A549 (cell line): ENCODE measurements at regions not wholly inside any gene's neighbourhood (a gene's known extent, or its start where the extent isn't known, plus 50 kb on each side); places are given as distances from the start of the nearest gene placed in this dataset.

Experiments used
- ATAC-seq, 2 experiments: fragments of 200-7000 bp in 1 of 2; fragments of >200 bp in 1 of 2; cut with Nextera tagmentation in 1 of 2; cut with Tn5 transposase in 1 of 2; 3 replicates each; pipeline versions ENCODE4 v1.8.0 to v1.9.1; 2018 to 2020; ENCODE audit warnings: mild to moderate bottlenecking in 1 of 2, moderate library complexity in 1 of 2
- CTCF ChIA-PET: fragments of 300-600 bp; sonication (Branson Sonifier 250); formaldehyde crosslinking; extraction: SDS; loops from one replicate; lab custom pipeline; 2021; ENCODE audit warnings: antibody characterized with exemption, inconsistent platforms; lab: Yijun Ruan, JAX
- POLR2A ChIA-PET: fragments of 350-600 bp; formaldehyde crosslinking; extraction: SDS; loops from one replicate; lab custom pipeline; 2021; ENCODE audit warnings: antibody characterized with exemption, inconsistent platforms; lab: Yijun Ruan, JAX
- DNase-seq, 2 experiments: peaks; one replicate each; pipeline versions ENCODE4 v3.0.0 to v3.0.0-alpha.2; 2011 to 2016; ENCODE audit warnings: low read depth in 1 of 2, low spot score in 1 of 2
- FAIRE-seq: peaks from 2 replicates; lab custom pipeline; 2011; peaks lifted over from hg19 to GRCh38; lab: Jason Lieb, UNC
- H3K27ac ChIP-seq, 2 experiments: fragments of >200 bp; sonication (Bioruptor Twin); formaldehyde crosslinking; 3 replicates each; pipeline ENCODE4 v1.5.1; 2016 to 2017
- H3K4me1 ChIP-seq: fragments of >200 bp; sonication (Bioruptor Twin); formaldehyde crosslinking; 3 replicates; pipeline ENCODE4 v1.6.1; 2016
- H3K4me2 ChIP-seq: fragments of >200 bp; sonication (Bioruptor Twin); formaldehyde crosslinking; 3 replicates; pipeline ENCODE4 v1.6.1; 2016
- H3K4me3 ChIP-seq: fragments of >200 bp; sonication (Bioruptor Twin); formaldehyde crosslinking; 3 replicates; pipeline ENCODE4 v1.5.1; 2016
- H3K9me3 ChIP-seq: fragments of >200 bp; sonication (Bioruptor Twin); formaldehyde crosslinking; 3 replicates; pipeline ENCODE4 v1.6.1; 2016
- BHLHE40 ChIP-seq: IDR thresholded peaks from 2 replicates; pipeline ENCODE4 v1.6.1; 2012; ENCODE audit warnings: low read depth, low read length, inconsistent platforms
- CBX2 ChIP-seq: fragments of 200-600 bp; sonication (generic); IDR thresholded peaks from 2 replicates; pipeline ENCODE4 v1.6.1; 2016; ENCODE audit warnings: low read depth, mild to moderate bottlenecking, borderline replicate concordance
- CBX8 ChIP-seq: fragments of 200-600 bp; sonication (generic); IDR thresholded peaks from 2 replicates; pipeline ENCODE4 v1.6.1; 2016
- CHD2 ChIP-seq: fragments of 150-350 bp; IDR thresholded peaks from 2 replicates; pipeline ENCODE4 v1.6.1; 2014; ENCODE audit warnings: low read length; ENCODE audit not compliant: partially characterized antibody
- EP300 ChIP-seq, 2 experiments: fragments of >200 bp; sonication (Bioruptor Twin); formaldehyde crosslinking; IDR thresholded peaks; 2 replicates in 1 of 2; 3 replicates in 1 of 2; pipeline ENCODE4 v1.6.1; 2016 to 2017
- ESRRA ChIP-seq: fragments of 150-350 bp; IDR thresholded peaks from 2 replicates; pipeline ENCODE4 v1.6.1; 2014; ENCODE audit warnings: mild to moderate bottlenecking, low read length, borderline replicate concordance
- FOSL2 ChIP-seq, 2 experiments: fragments of 450-650 bp in 1 of 2; fragments of >200 bp in 1 of 2; sonication (Bioruptor Twin) in 1 of 2; formaldehyde crosslinking; IDR thresholded peaks; 2 replicates each; pipeline versions ENCODE4 v1.5.0 to v1.6.1; 2016 to 2020; ENCODE audit warnings: mild to moderate bottlenecking in 1 of 2, moderate library complexity in 1 of 2
- GATA3 ChIP-seq: IDR thresholded peaks from 2 replicates; pipeline ENCODE4 v1.6.1; 2012; ENCODE audit warnings: borderline replicate concordance
- HDAC2 ChIP-seq: fragments of 200-600 bp; sonication (generic); IDR thresholded peaks from 2 replicates; pipeline ENCODE4 v1.6.1; 2016
- HES2 ChIP-seq: fragments of >200 bp; sonication (Bioruptor Twin); formaldehyde crosslinking; IDR thresholded peaks from 2 replicates; pipeline ENCODE4 v1.6.1; 2016
- HOXB5 ChIP-seq: fragments of 250-450 bp; sonication (Bioruptor Pico); IDR thresholded peaks from 2 replicates; pipeline ENCODE4 v1.5.0; 2020; ENCODE audit warnings: mild to moderate bottlenecking, moderate library complexity
- MAX ChIP-seq: IDR thresholded peaks from 2 replicates; pipeline ENCODE4 v1.6.1; 2012
- MAZ ChIP-seq: fragments of 150-350 bp; IDR thresholded peaks from 2 replicates; pipeline ENCODE4 v1.6.1; 2014; ENCODE audit warnings: antibody characterized with exemption, low read depth, low read length, borderline replicate concordance
- MYC ChIP-seq: IDR thresholded peaks from 2 replicates; pipeline ENCODE4 v1.6.1; 2012; ENCODE audit warnings: mild to moderate bottlenecking, inconsistent platforms, low read length, improper control_type of control experiment, borderline replicate concordance
- NR3C1 ChIP-seq: fragments of >200 bp; sonication (Bioruptor Twin); formaldehyde crosslinking; IDR thresholded peaks from 3 replicates; pipeline ENCODE4 v1.6.1; 2017
- RAD21 ChIP-seq, 2 experiments: fragments of >200 bp in 1 of 2; sonication (Bioruptor Twin) in 1 of 2; formaldehyde crosslinking in 1 of 2; IDR thresholded peaks in 1 of 2; conservative IDR thresholded peaks in 1 of 2; 2 replicates in 1 of 2; 3 replicates in 1 of 2; pipeline ENCODE4 v1.6.1; 2012 to 2018; ENCODE audit warnings: inconsistent platforms in 1 of 2
- USF2 ChIP-seq: fragments of 450-650 bp; IDR thresholded peaks from 2 replicates; pipeline ENCODE4 v1.6.1; 2014; ENCODE audit warnings: antibody characterized with exemption
- ZC3H11A ChIP-seq: fragments of 450-650 bp; IDR thresholded peaks from 2 replicates; pipeline ENCODE4 v1.6.1; 2014; ENCODE audit warnings: antibody characterized with exemption, mild to moderate bottlenecking
- ZNF302 ChIP-seq: fragments of 250-450 bp; sonication (Bioruptor Pico); IDR thresholded peaks from 2 replicates; pipeline ENCODE4 v1.9.0; 2021; ENCODE audit warnings: inconsistent platforms, mild to moderate bottlenecking, moderate library complexity
- ZSCAN20 ChIP-seq: fragments of 250-450 bp; sonication (Bioruptor Pico); IDR thresholded peaks from 2 replicates; pipeline ENCODE4 v1.8.0; 2022; ENCODE audit warnings: mild to moderate bottlenecking, moderate library complexity
- WGBS: methylation state at CpG from one replicate; pipeline ENCODE4 v1.1.6; 2017; ENCODE audit errors: missing lambda C conversion rate; 5-methylcytosine and 5-hydroxymethylcytosine counted together
- TF ChIP-seq, protein P1 (sequence below): fragments of 200-600 bp; sonication (generic); IDR thresholded peaks from 2 replicates; pipeline ENCODE4 v1.6.1; 2016; ENCODE audit warnings: antibody characterized with exemption, mild to moderate bottlenecking, moderate library complexity
- TF ChIP-seq, protein P2 (sequence below): fragments of 250-450 bp; sonication (Bioruptor Pico); IDR thresholded peaks from 2 replicates; pipeline ENCODE4 v1.5.0; 2021; ENCODE audit warnings: mild to moderate bottlenecking, moderate library complexity, borderline replicate concordance
- TF ChIP-seq, protein P3 (sequence below): IDR thresholded peaks from 2 replicates; pipeline ENCODE4 v1.6.1; 2012

DNA sequence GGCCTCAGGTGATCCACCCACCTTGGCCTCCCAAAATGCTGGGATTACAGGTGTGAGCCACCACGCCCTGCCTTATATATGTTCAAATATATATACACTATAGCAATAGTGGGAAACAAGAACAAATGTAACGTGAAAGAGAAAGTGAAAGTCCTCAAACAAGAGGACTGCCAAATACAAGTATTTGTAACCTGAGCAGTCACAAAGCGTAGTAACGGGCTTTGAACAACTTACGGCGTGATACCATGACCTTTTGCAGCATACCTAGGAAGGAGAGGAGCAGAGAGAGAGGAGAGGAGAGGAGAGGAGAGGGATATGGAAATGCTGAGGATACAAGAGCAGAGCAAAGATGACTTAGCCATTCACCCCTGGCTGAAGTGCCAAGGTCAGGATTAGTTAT is 113.8 kb upstream of the RGPD4 start:
- no peaks in the 10 kb centered on the region for H3K4me1 ChIP-seq
- no peaks in the 10 kb centered on the region for H3K9me3 ChIP-seq
- CTCF ChIA-PET = no interaction called here
- no peak overlapping the region for H3K4me3 ChIP-seq
- no peak overlapping the region for H3K4me2 ChIP-seq
- POLR2A ChIA-PET = no interaction called here
- TF ChIP-seq, protein P1, sequence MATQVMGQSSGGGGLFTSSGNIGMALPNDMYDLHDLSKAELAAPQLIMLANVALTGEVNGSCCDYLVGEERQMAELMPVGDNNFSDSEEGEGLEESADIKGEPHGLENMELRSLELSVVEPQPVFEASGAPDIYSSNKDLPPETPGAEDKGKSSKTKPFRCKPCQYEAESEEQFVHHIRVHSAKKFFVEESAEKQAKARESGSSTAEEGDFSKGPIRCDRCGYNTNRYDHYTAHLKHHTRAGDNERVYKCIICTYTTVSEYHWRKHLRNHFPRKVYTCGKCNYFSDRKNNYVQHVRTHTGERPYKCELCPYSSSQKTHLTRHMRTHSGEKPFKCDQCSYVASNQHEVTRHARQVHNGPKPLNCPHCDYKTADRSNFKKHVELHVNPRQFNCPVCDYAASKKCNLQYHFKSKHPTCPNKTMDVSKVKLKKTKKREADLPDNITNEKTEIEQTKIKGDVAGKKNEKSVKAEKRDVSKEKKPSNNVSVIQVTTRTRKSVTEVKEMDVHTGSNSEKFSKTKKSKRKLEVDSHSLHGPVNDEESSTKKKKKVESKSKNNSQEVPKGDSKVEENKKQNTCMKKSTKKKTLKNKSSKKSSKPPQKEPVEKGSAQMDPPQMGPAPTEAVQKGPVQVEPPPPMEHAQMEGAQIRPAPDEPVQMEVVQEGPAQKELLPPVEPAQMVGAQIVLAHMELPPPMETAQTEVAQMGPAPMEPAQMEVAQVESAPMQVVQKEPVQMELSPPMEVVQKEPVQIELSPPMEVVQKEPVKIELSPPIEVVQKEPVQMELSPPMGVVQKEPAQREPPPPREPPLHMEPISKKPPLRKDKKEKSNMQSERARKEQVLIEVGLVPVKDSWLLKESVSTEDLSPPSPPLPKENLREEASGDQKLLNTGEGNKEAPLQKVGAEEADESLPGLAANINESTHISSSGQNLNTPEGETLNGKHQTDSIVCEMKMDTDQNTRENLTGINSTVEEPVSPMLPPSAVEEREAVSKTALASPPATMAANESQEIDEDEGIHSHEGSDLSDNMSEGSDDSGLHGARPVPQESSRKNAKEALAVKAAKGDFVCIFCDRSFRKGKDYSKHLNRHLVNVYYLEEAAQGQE = no peak
- TF ChIP-seq, protein P2, sequence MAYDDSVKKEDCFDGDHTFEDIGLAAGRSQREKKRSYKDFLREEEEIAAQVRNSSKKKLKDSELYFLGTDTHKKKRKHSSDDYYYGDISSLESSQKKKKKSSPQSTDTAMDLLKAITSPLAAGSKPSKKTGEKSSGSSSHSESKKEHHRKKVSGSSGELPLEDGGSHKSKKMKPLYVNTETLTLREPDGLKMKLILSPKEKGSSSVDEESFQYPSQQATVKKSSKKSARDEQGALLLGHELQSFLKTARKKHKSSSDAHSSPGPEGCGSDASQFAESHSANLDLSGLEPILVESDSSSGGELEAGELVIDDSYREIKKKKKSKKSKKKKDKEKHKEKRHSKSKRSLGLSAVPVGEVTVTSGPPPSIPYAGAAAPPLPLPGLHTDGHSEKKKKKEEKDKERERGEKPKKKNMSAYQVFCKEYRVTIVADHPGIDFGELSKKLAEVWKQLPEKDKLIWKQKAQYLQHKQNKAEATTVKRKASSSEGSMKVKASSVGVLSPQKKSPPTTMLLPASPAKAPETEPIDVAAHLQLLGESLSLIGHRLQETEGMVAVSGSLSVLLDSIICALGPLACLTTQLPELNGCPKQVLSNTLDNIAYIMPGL (CRISPR knock-in tag) = no peak
- TF ChIP-seq HES2 (no peak), GATA3 (no peak), CHD2 (no peak)
- WGBS = 63% methylated on average over 6 of the region's 6 CpGs
- ATAC-seq (no peak), FAIRE-seq (no peak), DNase-seq (no peak)
- no peak overlapping the region for H3K27ac ChIP-seq

DNA sequence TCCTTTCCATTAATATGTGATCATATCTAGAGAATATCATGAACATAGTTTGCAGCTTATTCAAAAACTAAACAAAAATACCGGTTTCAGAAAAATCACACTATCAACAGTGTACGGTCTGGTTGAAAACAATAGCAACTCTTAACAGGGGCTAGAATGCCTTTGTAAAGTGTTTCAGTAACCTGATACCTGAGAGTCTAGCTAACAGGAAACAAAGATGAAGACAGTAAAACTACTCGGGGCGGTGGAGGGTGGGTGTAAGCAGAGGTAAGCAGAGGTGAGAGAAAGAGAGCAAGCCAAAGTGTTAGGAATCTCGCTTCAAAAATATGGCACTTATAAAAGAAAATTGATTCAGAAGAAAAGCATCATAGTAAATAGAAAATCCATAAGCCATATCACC is 109.0 kb upstream of the RGPD4 start:
- Histone ChIP-seq H3K9me3 (no peaks in the 10 kb centered on the region), H3K4me2 (no peak overlapping the region), H3K4me1 (no peaks in the 10 kb centered on the region), H3K4me3 (no peak overlapping the region), H3K27ac (no peak overlapping the region)
- 58% methylated on average over 5 of the region's 5 CpGs for WGBS
- no peak for FAIRE-seq
- TF ChIP-seq ZSCAN20 (no peak), HOXB5 (CRISPR knock-in tag) (no peak), ZC3H11A (no peak), HDAC2 (no peak), MYC (no peak), CBX2 (no peak), MAX (no peak), NR3C1 (no peak), FOSL2 (IDR thresholded peaks at IDR 0.05) (no peak), FOSL2 (CRISPR knock-in tag; IDR thresholded peaks at IDR 0.05) (no peak), CBX8 (no peak), EP300 (IDR thresholded peaks at IDR 0.05) (no peak), ESRRA (no peak), RAD21 (conservative IDR thresholded peaks at IDR 0.05 in 1 of 2, IDR thresholded peaks at IDR 0.05 in 1 of 2) (no peak), ZNF302 (CRISPR knock-in tag) (no peak), MAZ (no peak), USF2 (no peak), BHLHE40 (no peak)
- TF ChIP-seq, protein P2 (CRISPR knock-in tag) = no peak
- TF ChIP-seq, protein P1 = no peak
- TF ChIP-seq, protein P3, sequence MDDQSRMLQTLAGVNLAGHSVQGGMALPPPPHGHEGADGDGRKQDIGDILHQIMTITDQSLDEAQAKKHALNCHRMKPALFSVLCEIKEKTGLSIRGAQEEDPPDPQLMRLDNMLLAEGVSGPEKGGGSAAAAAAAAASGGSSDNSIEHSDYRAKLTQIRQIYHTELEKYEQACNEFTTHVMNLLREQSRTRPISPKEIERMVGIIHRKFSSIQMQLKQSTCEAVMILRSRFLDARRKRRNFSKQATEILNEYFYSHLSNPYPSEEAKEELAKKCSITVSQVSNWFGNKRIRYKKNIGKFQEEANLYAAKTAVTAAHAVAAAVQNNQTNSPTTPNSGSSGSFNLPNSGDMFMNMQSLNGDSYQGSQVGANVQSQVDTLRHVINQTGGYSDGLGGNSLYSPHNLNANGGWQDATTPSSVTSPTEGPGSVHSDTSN = no peak
- ATAC-seq = no peak
- CTCF ChIA-PET = interaction anchor here (0.7 kb wide), 1 partner anchor 18 kb away, joined by 3 read pairs; no protein-coding TSS in a partner anchor
- no peak for DNase-seq
- POLR2A ChIA-PET = no interaction called here
